Gastroesophageal sphincter (tissue), 3 donors: ENCODE measurements at regions not wholly inside any gene's neighbourhood (a gene's known extent, or its start where the extent isn't known, plus 50 kb on each side); places are given as distances from the start of the nearest gene placed in this dataset.

Experiments used
- EP300 ChIP-seq: sonication (generic); formaldehyde crosslinking; IDR thresholded peaks from one replicate; pipeline ENCODE4 v1.6.1; 2017; ENCODE audit warnings: antibody characterized with exemption, mild to moderate bottlenecking
- POLR2A ChIP-seq, 2 donors: fragments of 450-650 bp; IDR thresholded peaks; one replicate each; pipeline ENCODE4 v1.6.1; 2017; ENCODE audit warnings: antibody characterized with exemption in 2 of 2, mild to moderate bottlenecking in 2 of 2, moderate library complexity in 1 of 2
- POLR2AphosphoS5 ChIP-seq: sonication (generic); formaldehyde crosslinking; IDR thresholded peaks from one replicate; pipeline ENCODE4 v1.6.1; 2017; ENCODE audit warnings: antibody characterized with exemption
- TF ChIP-seq, protein P1 (sequence below), 4 experiments: fragments of 200-600 bp in 2 of 4; fragments of 450-650 bp in 2 of 4; sonication (generic) in 1 of 4; IDR thresholded peaks; one replicate each; pipeline ENCODE4 v1.5.1; 2017 to 2019; ENCODE audit warnings: antibody characterized with exemption in 4 of 4, mild to moderate bottlenecking in 2 of 4, moderate library complexity in 2 of 4

DNA sequence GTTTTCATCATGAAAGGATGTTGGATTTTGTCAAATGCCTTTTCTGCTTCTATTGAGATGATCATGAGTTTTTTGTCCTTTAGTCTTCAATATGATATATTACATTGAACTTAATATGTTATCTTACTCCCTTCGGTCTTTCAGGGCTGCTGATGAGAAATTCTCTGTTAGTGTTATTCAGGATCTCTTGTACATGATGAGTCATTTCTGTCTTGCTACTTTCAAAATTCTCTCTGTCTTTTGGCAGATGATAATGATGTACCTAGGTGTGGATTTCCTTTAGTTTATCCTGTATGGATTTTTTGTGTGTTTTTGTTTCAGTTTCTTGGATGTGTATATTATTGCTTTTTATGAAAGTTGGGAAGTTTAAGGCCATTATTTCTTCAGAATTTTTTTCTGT is 320.9 kb upstream of the NPSR1 start:
- TF ChIP-seq, protein P1, sequence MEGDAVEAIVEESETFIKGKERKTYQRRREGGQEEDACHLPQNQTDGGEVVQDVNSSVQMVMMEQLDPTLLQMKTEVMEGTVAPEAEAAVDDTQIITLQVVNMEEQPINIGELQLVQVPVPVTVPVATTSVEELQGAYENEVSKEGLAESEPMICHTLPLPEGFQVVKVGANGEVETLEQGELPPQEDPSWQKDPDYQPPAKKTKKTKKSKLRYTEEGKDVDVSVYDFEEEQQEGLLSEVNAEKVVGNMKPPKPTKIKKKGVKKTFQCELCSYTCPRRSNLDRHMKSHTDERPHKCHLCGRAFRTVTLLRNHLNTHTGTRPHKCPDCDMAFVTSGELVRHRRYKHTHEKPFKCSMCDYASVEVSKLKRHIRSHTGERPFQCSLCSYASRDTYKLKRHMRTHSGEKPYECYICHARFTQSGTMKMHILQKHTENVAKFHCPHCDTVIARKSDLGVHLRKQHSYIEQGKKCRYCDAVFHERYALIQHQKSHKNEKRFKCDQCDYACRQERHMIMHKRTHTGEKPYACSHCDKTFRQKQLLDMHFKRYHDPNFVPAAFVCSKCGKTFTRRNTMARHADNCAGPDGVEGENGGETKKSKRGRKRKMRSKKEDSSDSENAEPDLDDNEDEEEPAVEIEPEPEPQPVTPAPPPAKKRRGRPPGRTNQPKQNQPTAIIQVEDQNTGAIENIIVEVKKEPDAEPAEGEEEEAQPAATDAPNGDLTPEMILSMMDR (IDR thresholded peaks at IDR 0.05) = no peak
- TF ChIP-seq POLR2A (IDR thresholded peaks at IDR 0.05) = no peak
- no peak for TF ChIP-seq EP300
- no peak for TF ChIP-seq POLR2AphosphoS5
